H9 (cell line): ENCODE measurements at regions not wholly inside any gene's neighbourhood (a gene's known extent, or its start where the extent isn't known, plus 50 kb on each side); places are given as distances from the start of the nearest gene placed in this dataset.

Experiments used
- DNase-seq: peaks from one replicate; pipeline ENCODE4 v3.0.0-alpha.2; 2017
- H2AFZ ChIP-seq: one replicate; pipeline ENCODE4 v1.6.1; 2013; ENCODE audit warnings: mild to moderate bottlenecking, low read length, control low read depth, moderate library complexity
- H2AK5ac ChIP-seq: 2 replicates; pipeline ENCODE4 v1.6.1; 2013; ENCODE audit warnings: low read length, control low read depth, mixed read lengths; ENCODE audit not compliant: insufficient read length
- H2BK120ac ChIP-seq: one replicate; pipeline ENCODE4 v1.6.1; 2013; ENCODE audit warnings: low read depth, mild to moderate bottlenecking, low read length, control low read depth, inconsistent platforms; ENCODE audit not compliant: poor library complexity, severe bottlenecking
- H2BK12ac ChIP-seq: 2 replicates; pipeline ENCODE4 v1.6.1; 2013; ENCODE audit warnings: low read length, control low read depth, mixed read lengths, low read depth; ENCODE audit not compliant: insufficient read length
- H2BK15ac ChIP-seq: 2 replicates; pipeline ENCODE4 v1.6.1; 2013; ENCODE audit warnings: low read depth, low read length, control low read depth
- H2BK20ac ChIP-seq: one replicate; pipeline ENCODE4 v1.6.1; 2013; ENCODE audit warnings: low read depth, mild to moderate bottlenecking, low read length, control low read depth, inconsistent platforms; ENCODE audit not compliant: poor library complexity, severe bottlenecking
- H2BK5ac ChIP-seq: 2 replicates; pipeline ENCODE4 v1.6.1; 2013; ENCODE audit warnings: low read length, control low read depth, mixed read lengths; ENCODE audit not compliant: insufficient read length
- H3K14ac ChIP-seq: 2 replicates; pipeline ENCODE4 v1.6.1; 2013; ENCODE audit warnings: low read length, control low read depth; ENCODE audit not compliant: insufficient read depth
- H3K18ac ChIP-seq: 2 replicates; pipeline ENCODE4 v1.6.1; 2013; ENCODE audit warnings: low read depth, mild to moderate bottlenecking, mixed read lengths, low read length, control low read depth; ENCODE audit not compliant: insufficient read length
- H3K23ac ChIP-seq: 2 replicates; pipeline ENCODE4 v1.6.1; 2013; ENCODE audit warnings: low read length, control low read depth, mixed read lengths, low read depth; ENCODE audit not compliant: insufficient read length
- H3K23me2 ChIP-seq: 2 replicates; pipeline ENCODE4 v1.6.1; 2013; ENCODE audit warnings: low read depth, mild to moderate bottlenecking, mixed read lengths, low read length, control low read depth; ENCODE audit not compliant: insufficient read length, poor library complexity, severe bottlenecking
- H3K27ac ChIP-seq: 2 replicates; pipeline ENCODE4 v1.5.1; 2013; ENCODE audit warnings: low read length, control low read depth, mixed read lengths, low read depth; ENCODE audit not compliant: insufficient read length
- H3K27me3 ChIP-seq: 2 replicates; pipeline ENCODE4 v1.6.1; 2013; ENCODE audit warnings: low read length, control low read depth, inconsistent platforms; ENCODE audit not compliant: insufficient read depth
- H3K4ac ChIP-seq: 2 replicates; pipeline ENCODE4 v1.6.1; 2013; ENCODE audit warnings: low read depth, mild to moderate bottlenecking, control low read depth, inconsistent platforms, low read length, moderate library complexity
- H3K4me1 ChIP-seq: 2 replicates; pipeline ENCODE4 v1.6.1; 2013; ENCODE audit warnings: low read length, control low read depth, inconsistent platforms; ENCODE audit not compliant: insufficient read depth
- H3K4me2 ChIP-seq: 2 replicates; pipeline ENCODE4 v1.6.1; 2013; ENCODE audit warnings: low read length, control low read depth, mixed read lengths; ENCODE audit not compliant: insufficient read length, insufficient read depth
- H3K56ac ChIP-seq: 2 replicates; pipeline ENCODE4 v1.6.1; 2013; ENCODE audit warnings: low read depth, mild to moderate bottlenecking, mixed read lengths, low read length, control low read depth; ENCODE audit not compliant: insufficient read length
- H3K79me1 ChIP-seq: 2 replicates; pipeline ENCODE4 v1.6.1; 2013; ENCODE audit warnings: low read depth, mild to moderate bottlenecking, moderate library complexity, low read length, control low read depth, inconsistent platforms; ENCODE audit not compliant: insufficient read depth, poor library complexity, severe bottlenecking
- H3K79me2 ChIP-seq: 2 replicates; pipeline ENCODE4 v1.6.1; 2013; ENCODE audit warnings: low read length, control low read depth, inconsistent platforms; ENCODE audit not compliant: insufficient read depth
- H3K9ac ChIP-seq: 2 replicates; pipeline ENCODE4 v1.6.1; 2013; ENCODE audit warnings: low read length, control low read depth, mixed read lengths; ENCODE audit not compliant: insufficient read length; ENCODE audit errors: extremely low read depth
- H3K9me3 ChIP-seq: one replicate; pipeline ENCODE4 v1.6.1; 2013; ENCODE audit warnings: low read depth, low read length, inconsistent platforms; ENCODE audit not compliant: control insufficient read depth
- H3T11ph ChIP-seq: one replicate; pipeline ENCODE4 v1.6.1; 2013; ENCODE audit warnings: mild to moderate bottlenecking, low read length, control low read depth, inconsistent platforms
- H4K20me1 ChIP-seq: one replicate; pipeline ENCODE4 v1.6.1; 2013; ENCODE audit not compliant: control insufficient read depth, insufficient read length, insufficient read depth
- H4K5ac ChIP-seq: 2 replicates; pipeline ENCODE4 v1.6.1; 2013; ENCODE audit warnings: low read depth, mild to moderate bottlenecking, mixed read lengths, low read length, control low read depth; ENCODE audit not compliant: insufficient read length
- H4K8ac ChIP-seq: replicated peaks from 2 replicates; pipeline ENCODE4 v1.6.1; 2013; ENCODE audit warnings: low read length, control low read depth, mixed read lengths, low read depth; ENCODE audit not compliant: insufficient read length
- H4K91ac ChIP-seq: 2 replicates; pipeline ENCODE4 v1.6.1; 2013; ENCODE audit warnings: low read depth, mild to moderate bottlenecking, moderate library complexity, mixed read lengths, low read length, control low read depth; ENCODE audit not compliant: insufficient read length
- H3K27ac Mint-ChIP-seq, 3 experiments: 2 replicates in 2 of 3; 3 replicates in 1 of 3; pipeline ENCODE4 v1.8.0; 2020 to 2021; ENCODE audit warnings: mixed read lengths in 3 of 3, mild to moderate bottlenecking in 1 of 3, moderate library complexity in 1 of 3
- H3K27me3 Mint-ChIP-seq: 2 replicates; pipeline ENCODE4 v1.8.0; 2021; ENCODE audit warnings: low read depth, mild to moderate bottlenecking, moderate library complexity, mixed read lengths
- H3K36me3 Mint-ChIP-seq, 3 experiments: 2 replicates in 2 of 3; 3 replicates in 1 of 3; pipeline ENCODE4 v1.8.0; 2020 to 2021; ENCODE audit warnings: low read depth in 3 of 3, mixed read lengths in 3 of 3; ENCODE audit not compliant: insufficient read depth in 1 of 3
- H3K4me1 Mint-ChIP-seq, 2 experiments: 2 replicates each; pipeline ENCODE4 v1.8.0; 2020; ENCODE audit warnings: mixed read lengths in 2 of 2
- H3K4me3 Mint-ChIP-seq, 2 experiments: 2 replicates in 1 of 2; 3 replicates in 1 of 2; pipeline ENCODE4 v1.8.0; 2020 to 2021; ENCODE audit warnings: mild to moderate bottlenecking in 2 of 2, mixed read lengths in 2 of 2, moderate library complexity in 1 of 2
- H3K9me3 Mint-ChIP-seq, 2 experiments: 2 replicates in 1 of 2; 3 replicates in 1 of 2; pipeline ENCODE4 v1.8.0; 2020; ENCODE audit warnings: mild to moderate bottlenecking in 2 of 2, mixed read lengths in 2 of 2, moderate library complexity in 1 of 2
- CTCF ChIP-seq: fragments of 200-600 bp; sonication (generic); conservative IDR thresholded peaks from 3 replicates; pipeline ENCODE4 v1.8.0; 2021; ENCODE audit warnings: antibody characterized with exemption, mild to moderate bottlenecking
- WGBS: extraction: QIAGEN DNeasy Blood & Tissue Kit; methylation state at CpG from one replicate; pipeline ENCODE4 v1.1.7; 2013; ENCODE audit warnings: missing lambda C conversion rate, low lambda C conversion rate, mixed read lengths; ENCODE audit not compliant: insufficient read length; ENCODE audit errors: extremely low coverage; 5-methylcytosine and 5-hydroxymethylcytosine counted together

GRCh38 chr6:167546611-167547327 is 221.9 kb downstream of the TTLL2 start:
- Mint-ChIP-seq H3K27me3 (peaks cover 4% of the 10 kb centered on the region), H3K4me1 (no peaks in the 10 kb centered on the region), H3K27ac (no peak overlapping the region), H3K36me3 (peaks cover 0 to under 1% (median 0%) of the 10 kb centered on the region in 3 experiments; a peak in 3 of 7 replicates), H3K4me3 (no peak overlapping the region), H3K9me3 (peaks cover 2 to 4% of the 10 kb centered on the region in 2 experiments; a peak in 4 of 5 replicates)
- Histone ChIP-seq H3K79me1 (no peaks in the 10 kb centered on the region), H2AFZ (no peak overlapping the region), H3K4me2 (no peak overlapping the region), H3K56ac (peak overlapping the region; percentile 67), H3K4ac (no peak overlapping the region), H4K8ac (no peak overlapping the region), H4K91ac (no peak overlapping the region), H3K23me2 (no peaks in the 10 kb centered on the region), H2BK20ac (no peak overlapping the region), H3K79me2 (no peaks in the 10 kb centered on the region; the same call in 1 of the 2 replicates), H2BK120ac (no peak overlapping the region), H2BK15ac (no peak overlapping the region), H3K9me3 (no peaks in the 10 kb centered on the region), H2AK5ac (no peak overlapping the region), H4K20me1 (no peaks in the 10 kb centered on the region), H3K18ac (no peak overlapping the region), H3K27me3 (no peaks in the 10 kb centered on the region), H3T11ph (no peak overlapping the region), H3K23ac (no peak overlapping the region), H2BK5ac (no peak overlapping the region), H2BK12ac (no peak overlapping the region), H3K27ac (no peak overlapping the region), H3K14ac (no peak overlapping the region), H3K9ac (no peak overlapping the region), H4K5ac (no peak overlapping the region), H3K4me1 (no peaks in the 10 kb centered on the region)
- DNase-seq, result no peak
- WGBS, result no CpG with 5 or more reads among the region's 32 CpGs
- TF ChIP-seq CTCF, result no peak
